Fibroblast of villous mesenchyme (primary cell): ENCODE measurements at regions not wholly inside any gene's neighbourhood (a gene's known extent, or its start where the extent isn't known, plus 50 kb on each side); places are given as distances from the start of the nearest gene placed in this dataset.

Experiments used
- DNase-seq: peaks from one replicate; pipeline ENCODE4 v3.0.0-alpha.2; 2010; ENCODE audit warnings: low read depth
- H3K4me3 ChIP-seq: 2 replicates; pipeline ENCODE4 v1.5.1; 2011; ENCODE audit warnings: low read depth, mild to moderate bottlenecking, low read length
- CTCF ChIP-seq: IDR thresholded peaks from 2 replicates; pipeline ENCODE4 v1.5.1; 2012; ENCODE audit warnings: low read depth, mild to moderate bottlenecking, low read length; ENCODE audit not compliant: insufficient read depth

GRCh38 chr4:43525646-43526045 lies 633.1 kb downstream of the GRXCR1 start:
- no peak for TF ChIP-seq CTCF
- H3K4me3 ChIP-seq: no peak overlapping the region
- peak; percentile 49 for DNase-seq

- TF ChIP-seq CTCF: no peak
- no peak for DNase-seq
Observed at GRCh38 chr4:43547561-43547960, 655.0 kb downstream of the GRXCR1 start.

GRCh38 chr4:43550981-43551627 lies 658.6 kb downstream of the GRXCR1 start:
- no peak for DNase-seq
- H3K4me3 ChIP-seq: no peak overlapping the region
- TF ChIP-seq CTCF: no peak

More at GRCh38 chr4:43547561-43547960, 655.0 kb downstream of the GRXCR1 start:
- no peak overlapping the region for H3K4me3 ChIP-seq

GRCh38 chr4:43556262-43556661 lies 663.7 kb downstream of the GRXCR1 start:
- no peak for DNase-seq
- H3K4me3 ChIP-seq: no peak overlapping the region

GRCh38 chr4:43560047-43560446 lies 667.5 kb downstream of the GRXCR1 start:
- DNase-seq: no peak
- no peak for TF ChIP-seq CTCF
- no peak overlapping the region for H3K4me3 ChIP-seq

More at GRCh38 chr4:43556262-43556661, 663.7 kb downstream of the GRXCR1 start:
- TF ChIP-seq CTCF: no peak

GRCh38 chr4:43564107-43564506 lies 671.6 kb downstream of the GRXCR1 start:
- TF ChIP-seq CTCF: no peak
- no peak for DNase-seq
- H3K4me3 ChIP-seq: no peak overlapping the region

- TF ChIP-seq CTCF: no peak
- no peak for DNase-seq
- no peak overlapping the region for H3K4me3 ChIP-seq
Observed at GRCh38 chr4:43564591-43564990, 672.1 kb downstream of the GRXCR1 start.
